Left lung (tissue), 4 donors: ENCODE measurements at regions not wholly inside any gene's neighbourhood (a gene's known extent, or its start where the extent isn't known, plus 50 kb on each side); places are given as distances from the start of the nearest gene placed in this dataset.

Source experiments
- ATAC-seq: fragments of 200-7000 bp; cut with Tn5 transposase; one replicate; pipeline ENCODE4 v1.9.1; 2020; ENCODE audit warnings: moderate library complexity
- DNase-seq, 4 donors: peaks; one replicate each; pipeline ENCODE4 v3.0.0-alpha.2; 2013 to 2020
- H3K27ac ChIP-seq, 2 donors: fragments of 200-600 bp; sonication (generic) in 1 of 2; one replicate each; pipeline versions ENCODE4 v1.5.0 to v1.8.0; 2020 to 2021
- H3K27me3 ChIP-seq, 2 donors: fragments of 200-600 bp; sonication (generic) in 1 of 2; one replicate each; pipeline versions ENCODE4 v1.5.0 to v1.8.0; 2020 to 2021
- H3K36me3 ChIP-seq, 2 donors: fragments of 200-600 bp; sonication (generic) in 1 of 2; one replicate each; pipeline versions ENCODE4 v1.5.0 to v1.8.0; 2020 to 2021
- H3K4me1 ChIP-seq, 2 donors: fragments of 200-600 bp; one replicate each; pipeline ENCODE4 v1.8.0; 2021
- H3K4me3 ChIP-seq, 2 donors: fragments of 200-600 bp; sonication (generic) in 1 of 2; one replicate each; pipeline versions ENCODE4 v1.5.0 to v1.8.0; 2020 to 2021; ENCODE audit warnings: mild to moderate bottlenecking in 1 of 2
- H3K9me3 ChIP-seq, 2 donors: fragments of 200-600 bp; sonication (generic) in 1 of 2; one replicate each; pipeline versions ENCODE4 v1.5.0 to v1.8.0; 2020 to 2021
- intact Hi-C, 2 donors: fragments of 100-400 bp; cut with DNase I; formaldehyde crosslinking; loops; one replicate each; pipeline versions ENCODE4 v1.11.2 to v1.14.2; 2022
- TF ChIP-seq, protein P1 (sequence below), 2 donors: fragments of 200-600 bp; sonication (generic) in 1 of 2; IDR thresholded peaks; one replicate each; pipeline versions ENCODE4 v1.5.0 to v1.8.0; 2021; ENCODE audit warnings: antibody characterized with exemption in 2 of 2
- donor health status: DM: no; HTN: yes; CAD: no.
- donor health status: DM: no; HTN: no; CAD: no.

- Histone ChIP-seq H3K27ac (no peak overlapping the region), H3K9me3 (peaks cover 0 to 5% of the 10 kb centered on the region in 2 donors), H3K4me1 (no peaks in the 10 kb centered on the region), H3K4me3 (no peak overlapping the region), H3K27me3 (no peaks in the 10 kb centered on the region), H3K36me3 (no peaks in the 10 kb centered on the region)
- ATAC-seq (no peak), DNase-seq (no peak)
- TF ChIP-seq, protein P1, sequence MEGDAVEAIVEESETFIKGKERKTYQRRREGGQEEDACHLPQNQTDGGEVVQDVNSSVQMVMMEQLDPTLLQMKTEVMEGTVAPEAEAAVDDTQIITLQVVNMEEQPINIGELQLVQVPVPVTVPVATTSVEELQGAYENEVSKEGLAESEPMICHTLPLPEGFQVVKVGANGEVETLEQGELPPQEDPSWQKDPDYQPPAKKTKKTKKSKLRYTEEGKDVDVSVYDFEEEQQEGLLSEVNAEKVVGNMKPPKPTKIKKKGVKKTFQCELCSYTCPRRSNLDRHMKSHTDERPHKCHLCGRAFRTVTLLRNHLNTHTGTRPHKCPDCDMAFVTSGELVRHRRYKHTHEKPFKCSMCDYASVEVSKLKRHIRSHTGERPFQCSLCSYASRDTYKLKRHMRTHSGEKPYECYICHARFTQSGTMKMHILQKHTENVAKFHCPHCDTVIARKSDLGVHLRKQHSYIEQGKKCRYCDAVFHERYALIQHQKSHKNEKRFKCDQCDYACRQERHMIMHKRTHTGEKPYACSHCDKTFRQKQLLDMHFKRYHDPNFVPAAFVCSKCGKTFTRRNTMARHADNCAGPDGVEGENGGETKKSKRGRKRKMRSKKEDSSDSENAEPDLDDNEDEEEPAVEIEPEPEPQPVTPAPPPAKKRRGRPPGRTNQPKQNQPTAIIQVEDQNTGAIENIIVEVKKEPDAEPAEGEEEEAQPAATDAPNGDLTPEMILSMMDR (IDR thresholded peaks at IDR 0.05) = no peak
- intact Hi-C loops = no loop called here
Observed at GRCh38 chr5:98586581-98586980, 186.9 kb upstream of the RGMB start.

DNA sequence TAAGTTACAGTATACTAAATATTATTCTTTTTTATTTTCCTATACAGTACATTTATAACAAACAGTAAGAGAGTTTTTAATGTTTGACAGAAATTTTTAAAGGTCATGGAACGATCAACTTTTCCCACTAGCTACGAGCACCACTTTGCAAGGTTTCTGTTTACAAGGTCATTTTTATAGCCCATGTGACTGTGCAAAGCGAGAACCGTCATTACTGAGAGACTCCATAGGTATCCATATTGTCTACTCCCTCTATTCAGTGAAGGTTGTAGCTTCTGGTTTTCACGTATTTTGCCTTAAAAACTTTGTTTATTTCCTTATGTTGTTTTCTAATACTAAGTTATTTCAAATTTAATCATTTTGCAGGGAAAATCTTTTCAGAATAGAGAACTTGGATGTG lies 186.3 kb upstream of the RGMB start:
- no peak for DNase-seq
- intact Hi-C loops = no loop called here
- H3K9me3 ChIP-seq = peaks cover 0 to 5% of the 10 kb centered on the region in 2 donors
- H3K4me1 ChIP-seq = no peaks in the 10 kb centered on the region
- H3K36me3 ChIP-seq = no peaks in the 10 kb centered on the region
- no peak overlapping the region for H3K27ac ChIP-seq
- ATAC-seq = no peak
- TF ChIP-seq, protein P1 (IDR thresholded peaks at IDR 0.05) = no peak
- no peaks in the 10 kb centered on the region for H3K27me3 ChIP-seq
- H3K4me3 ChIP-seq = no peak overlapping the region

DNA sequence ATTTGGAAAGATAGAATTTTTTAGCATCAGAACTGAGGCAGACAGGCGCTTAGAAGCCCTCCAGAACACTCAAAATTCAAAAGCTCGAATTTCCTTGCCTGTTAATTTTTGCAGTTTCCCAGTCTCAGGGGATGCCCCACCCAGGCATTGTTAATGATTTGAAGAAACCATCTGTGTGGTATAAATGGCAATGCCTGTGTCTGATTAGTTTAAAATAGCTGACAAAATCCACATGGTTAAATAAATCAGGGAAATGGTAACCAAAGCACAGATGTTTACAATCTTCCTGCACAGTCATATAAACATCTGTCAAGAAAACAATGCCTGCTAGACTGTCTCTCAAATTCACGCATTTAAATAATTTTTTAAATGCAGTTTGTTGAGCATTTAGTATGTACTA lies 185.2 kb upstream of the RGMB start:
- no peak for ATAC-seq
- intact Hi-C loops = no loop called here
- DNase-seq = no peak
- Histone ChIP-seq H3K27ac (no peak overlapping the region), H3K4me1 (no peaks in the 10 kb centered on the region), H3K27me3 (no peaks in the 10 kb centered on the region), H3K36me3 (no peaks in the 10 kb centered on the region), H3K4me3 (no peak overlapping the region), H3K9me3 (peaks cover 0 to 5% of the 10 kb centered on the region in 2 donors)
- TF ChIP-seq, protein P1 (IDR thresholded peaks at IDR 0.05) = no peak

- Histone ChIP-seq H3K27me3 (no peaks in the 10 kb centered on the region), H3K36me3 (no peaks in the 10 kb centered on the region), H3K9me3 (peaks cover 0 to 5% of the 10 kb centered on the region in 2 donors), H3K4me3 (no peak overlapping the region), H3K27ac (no peak overlapping the region), H3K4me1 (no peaks in the 10 kb centered on the region)
- intact Hi-C loops = no loop called here
- TF ChIP-seq, protein P1 (IDR thresholded peaks at IDR 0.05) = no peak
- no peak for ATAC-seq
- no peak for DNase-seq
Observed at GRCh38 chr5:98593418-98593817, 180.0 kb upstream of the RGMB start.

- no peaks in the 10 kb centered on the region for H3K36me3 ChIP-seq
- intact Hi-C loops = no loop called here
- H3K27ac ChIP-seq = no peak overlapping the region
- H3K4me1 ChIP-seq = no peaks in the 10 kb centered on the region
- no peak for DNase-seq
- TF ChIP-seq, protein P1 (IDR thresholded peaks at IDR 0.05) = no peak
- no peak overlapping the region for H3K4me3 ChIP-seq
- no peak for ATAC-seq
- peaks cover 0 to 12% of the 10 kb centered on the region in 2 donors for H3K9me3 ChIP-seq
- H3K27me3 ChIP-seq = no peaks in the 10 kb centered on the region
Observed at GRCh38 chr5:98594098-98594497, 179.4 kb upstream of the RGMB start.
